Central memory CD8-positive, alpha-beta T cell (primary cell): ENCODE measurements at regions not wholly inside any gene's neighbourhood (a gene's known extent, or its start where the extent isn't known, plus 50 kb on each side); places are given as distances from the start of the nearest gene placed in this dataset.
A peak's percentile ranks its signal among the peaks of the same experiment; 100 is the strongest.

Experiments used
- ATAC-seq: fragments of 150-1000 bp; cut with Tn5 transposase; replicated peaks from 2 replicates; pipeline ENCODE4 v1.10.0; 2022; ENCODE audit warnings: mild to moderate bottlenecking, moderate FRiP score, moderate number of reproducible peaks; ENCODE audit not compliant: poor library complexity, severe bottlenecking; ENCODE audit errors: extremely low read depth
- DNase-seq, 2 donors: peaks; one replicate each; pipeline ENCODE4 v3.0.0; 2021; ENCODE audit warnings: low spot score in 2 of 2
- H3K27ac Mint-ChIP-seq: one replicate; pipeline ENCODE4 v1.8.0; 2022; ENCODE audit warnings: low read depth, mild to moderate bottlenecking, moderate library complexity, mixed read lengths
- H3K27me3 Mint-ChIP-seq: one replicate; pipeline ENCODE4 v1.8.0; 2022; ENCODE audit warnings: mixed read lengths
- H3K36me3 Mint-ChIP-seq: one replicate; pipeline ENCODE4 v1.8.0; 2022; ENCODE audit warnings: mild to moderate bottlenecking, moderate library complexity, mixed read lengths; ENCODE audit not compliant: insufficient read depth
- H3K4me1 Mint-ChIP-seq: one replicate; pipeline ENCODE4 v1.8.0; 2022; ENCODE audit warnings: mixed read lengths
- H3K4me3 Mint-ChIP-seq: one replicate; pipeline ENCODE4 v1.8.0; 2022; ENCODE audit warnings: mild to moderate bottlenecking, moderate library complexity, mixed read lengths
- H3K9me3 Mint-ChIP-seq: one replicate; pipeline ENCODE4 v1.8.0; 2022; ENCODE audit warnings: mixed read lengths

- H3K36me3 Mint-ChIP-seq, result no peaks in the 10 kb centered on the region
- no peak overlapping the region for H3K27ac Mint-ChIP-seq
- no peak overlapping the region for H3K4me3 Mint-ChIP-seq
- DNase-seq (no peak), ATAC-seq (no peak)
- no peaks in the 10 kb centered on the region for H3K27me3 Mint-ChIP-seq
- H3K4me1 Mint-ChIP-seq, result no peaks in the 10 kb centered on the region
- H3K9me3 Mint-ChIP-seq, result no peaks in the 10 kb centered on the region
These were observed 103.9 kb upstream of the TNS3 start for GRCh38 chr7:47685712-47686376.

- ATAC-seq, result no peak
- H3K4me1 Mint-ChIP-seq, result no peaks in the 10 kb centered on the region
- H3K36me3 Mint-ChIP-seq, result no peaks in the 10 kb centered on the region
- no peaks in the 10 kb centered on the region for H3K9me3 Mint-ChIP-seq
- H3K27me3 Mint-ChIP-seq, result no peaks in the 10 kb centered on the region
- no peak overlapping the region for H3K27ac Mint-ChIP-seq
- no peak overlapping the region for H3K4me3 Mint-ChIP-seq
- no peak for DNase-seq
These were observed 103.2 kb upstream of the TNS3 start for GRCh38 chr7:47685151-47685550.

GRCh38 chr7:47684728-47685127, 102.8 kb upstream of the TNS3 start:
- DNase-seq, result no peak
- Mint-ChIP-seq H3K4me3 (no peak overlapping the region), H3K4me1 (no peaks in the 10 kb centered on the region), H3K27me3 (no peaks in the 10 kb centered on the region), H3K36me3 (no peaks in the 10 kb centered on the region), H3K27ac (no peak overlapping the region), H3K9me3 (no peaks in the 10 kb centered on the region)
- ATAC-seq, result no peak

- ATAC-seq (no peak), DNase-seq (no peak)
- Mint-ChIP-seq H3K27me3 (no peaks in the 10 kb centered on the region), H3K4me3 (no peak overlapping the region), H3K9me3 (no peaks in the 10 kb centered on the region), H3K36me3 (no peaks in the 10 kb centered on the region), H3K27ac (no peak overlapping the region), H3K4me1 (no peaks in the 10 kb centered on the region)
These were observed 101.6 kb upstream of the TNS3 start for GRCh38 chr7:47683485-47683898.

GRCh38 chr7:47682874-47683273, 101.0 kb upstream of the TNS3 start:
- Mint-ChIP-seq H3K4me3 (no peak overlapping the region), H3K27me3 (no peaks in the 10 kb centered on the region), H3K9me3 (peaks cover under 1% of the 10 kb centered on the region), H3K27ac (no peak overlapping the region), H3K36me3 (no peaks in the 10 kb centered on the region), H3K4me1 (no peaks in the 10 kb centered on the region)
- ATAC-seq (no peak), DNase-seq (no peak)

- no peak for ATAC-seq
These were observed 99.4 kb upstream of the TNS3 start for GRCh38 chr7:47681249-47681810.

GRCh38 chr7:47678641-47679380, 96.9 kb upstream of the TNS3 start:
- no peak for DNase-seq
- no peak overlapping the region for H3K27ac Mint-ChIP-seq

More at GRCh38 chr7:47681249-47681810, 99.4 kb upstream of the TNS3 start:
- DNase-seq, result no peak
- no peaks in the 10 kb centered on the region for H3K27me3 Mint-ChIP-seq
- no peak overlapping the region for H3K4me3 Mint-ChIP-seq
- H3K27ac Mint-ChIP-seq, result no peak overlapping the region
- no peaks in the 10 kb centered on the region for H3K4me1 Mint-ChIP-seq
- H3K9me3 Mint-ChIP-seq, result peaks cover 4% of the 10 kb centered on the region
- H3K36me3 Mint-ChIP-seq, result no peaks in the 10 kb centered on the region

GRCh38 chr7:47677664-47678063, 95.8 kb upstream of the TNS3 start:
- H3K4me1 Mint-ChIP-seq, result no peaks in the 10 kb centered on the region
- no peaks in the 10 kb centered on the region for H3K36me3 Mint-ChIP-seq
- peaks cover 4% of the 10 kb centered on the region for H3K9me3 Mint-ChIP-seq
- no peak overlapping the region for H3K4me3 Mint-ChIP-seq
- H3K27ac Mint-ChIP-seq, result no peak overlapping the region
- ATAC-seq (no peak), DNase-seq (no peak)
- H3K27me3 Mint-ChIP-seq, result no peaks in the 10 kb centered on the region

More at GRCh38 chr7:47678641-47679380, 96.9 kb upstream of the TNS3 start:
- no peak for ATAC-seq
- Mint-ChIP-seq H3K4me1 (no peaks in the 10 kb centered on the region), H3K36me3 (no peaks in the 10 kb centered on the region), H3K27me3 (no peaks in the 10 kb centered on the region), H3K4me3 (no peak overlapping the region), H3K9me3 (peaks cover 4% of the 10 kb centered on the region)

- DNase-seq (no peak), ATAC-seq (no peak)
- Mint-ChIP-seq H3K9me3 (peaks cover 4% of the 10 kb centered on the region), H3K4me1 (no peaks in the 10 kb centered on the region), H3K4me3 (no peak overlapping the region), H3K36me3 (no peaks in the 10 kb centered on the region), H3K27me3 (no peaks in the 10 kb centered on the region), H3K27ac (no peak overlapping the region)
These were observed 95.2 kb upstream of the TNS3 start for GRCh38 chr7:47677093-47677492.

GRCh38 chr7:47672977-47673381, 91.1 kb upstream of the TNS3 start:
- Mint-ChIP-seq H3K36me3 (no peaks in the 10 kb centered on the region), H3K27me3 (no peaks in the 10 kb centered on the region), H3K4me3 (no peak overlapping the region)

GRCh38 chr7:47672271-47672791, 90.4 kb upstream of the TNS3 start:
- Mint-ChIP-seq H3K27me3 (no peaks in the 10 kb centered on the region), H3K27ac (no peak overlapping the region), H3K4me1 (no peaks in the 10 kb centered on the region), H3K9me3 (no peaks in the 10 kb centered on the region), H3K36me3 (no peaks in the 10 kb centered on the region), H3K4me3 (no peak overlapping the region)
- ATAC-seq (no peak), DNase-seq (no peak)

More at GRCh38 chr7:47672977-47673381, 91.1 kb upstream of the TNS3 start:
- DNase-seq (no peak), ATAC-seq (no peak)
- Mint-ChIP-seq H3K27ac (no peak overlapping the region), H3K9me3 (peaks cover 4% of the 10 kb centered on the region), H3K4me1 (no peaks in the 10 kb centered on the region)

GRCh38 chr7:47671358-47671757, 89.4 kb upstream of the TNS3 start:
- Mint-ChIP-seq H3K27me3 (no peaks in the 10 kb centered on the region), H3K4me1 (no peaks in the 10 kb centered on the region), H3K36me3 (no peaks in the 10 kb centered on the region), H3K27ac (no peak overlapping the region), H3K4me3 (no peak overlapping the region), H3K9me3 (no peaks in the 10 kb centered on the region)
- no peak for ATAC-seq
- no peak for DNase-seq

- Mint-ChIP-seq H3K4me1 (no peaks in the 10 kb centered on the region), H3K27ac (no peak overlapping the region), H3K9me3 (no peaks in the 10 kb centered on the region), H3K36me3 (no peaks in the 10 kb centered on the region), H3K27me3 (no peaks in the 10 kb centered on the region), H3K4me3 (no peak overlapping the region)
- peak; percentile 29 for ATAC-seq
- no peak for DNase-seq
These were observed 88.8 kb upstream of the TNS3 start for GRCh38 chr7:47670729-47671128.
